Glutamatergic neuron (in vitro differentiated cells): ENCODE measurements at regions not wholly inside any gene's neighbourhood (a gene's known extent, or its start where the extent isn't known, plus 50 kb on each side); places are given as distances from the start of the nearest gene placed in this dataset.

Experiments used
- DNase-seq: peaks from one replicate; pipeline ENCODE4 v3.0.0; 2022
- H3K27ac Mint-ChIP-seq: one replicate; pipeline ENCODE4 v1.8.0; 2020; ENCODE audit warnings: mild to moderate bottlenecking, mixed read lengths, inconsistent platforms; ENCODE audit not compliant: unreplicated experiment
- H3K27me3 Mint-ChIP-seq: one replicate; pipeline ENCODE4 v1.8.0; 2020; ENCODE audit warnings: mild to moderate bottlenecking, moderate library complexity, mixed read lengths, inconsistent platforms; ENCODE audit not compliant: unreplicated experiment
- H3K36me3 Mint-ChIP-seq: one replicate; pipeline ENCODE4 v1.8.0; 2020; ENCODE audit warnings: mild to moderate bottlenecking, mixed read lengths, inconsistent platforms; ENCODE audit not compliant: unreplicated experiment
- H3K4me1 Mint-ChIP-seq: one replicate; pipeline ENCODE4 v1.8.0; 2020; ENCODE audit warnings: mild to moderate bottlenecking, low read depth, mixed read lengths, inconsistent platforms; ENCODE audit not compliant: unreplicated experiment
- H3K4me3 Mint-ChIP-seq: one replicate; pipeline ENCODE4 v1.8.0; 2020; ENCODE audit warnings: mild to moderate bottlenecking, mixed read lengths, inconsistent platforms; ENCODE audit not compliant: unreplicated experiment
- H3K9me3 Mint-ChIP-seq: one replicate; pipeline ENCODE4 v1.8.0; 2020; ENCODE audit warnings: mild to moderate bottlenecking, moderate library complexity, mixed read lengths, inconsistent platforms; ENCODE audit not compliant: unreplicated experiment
- TF ChIP-seq, protein P1 (sequence below): fragments of 200-600 bp; sonication (generic); IDR thresholded peaks from one replicate; pipeline ENCODE4 v1.5.0; 2021; ENCODE audit not compliant: partially characterized antibody, unreplicated experiment

- TF ChIP-seq, protein P1, sequence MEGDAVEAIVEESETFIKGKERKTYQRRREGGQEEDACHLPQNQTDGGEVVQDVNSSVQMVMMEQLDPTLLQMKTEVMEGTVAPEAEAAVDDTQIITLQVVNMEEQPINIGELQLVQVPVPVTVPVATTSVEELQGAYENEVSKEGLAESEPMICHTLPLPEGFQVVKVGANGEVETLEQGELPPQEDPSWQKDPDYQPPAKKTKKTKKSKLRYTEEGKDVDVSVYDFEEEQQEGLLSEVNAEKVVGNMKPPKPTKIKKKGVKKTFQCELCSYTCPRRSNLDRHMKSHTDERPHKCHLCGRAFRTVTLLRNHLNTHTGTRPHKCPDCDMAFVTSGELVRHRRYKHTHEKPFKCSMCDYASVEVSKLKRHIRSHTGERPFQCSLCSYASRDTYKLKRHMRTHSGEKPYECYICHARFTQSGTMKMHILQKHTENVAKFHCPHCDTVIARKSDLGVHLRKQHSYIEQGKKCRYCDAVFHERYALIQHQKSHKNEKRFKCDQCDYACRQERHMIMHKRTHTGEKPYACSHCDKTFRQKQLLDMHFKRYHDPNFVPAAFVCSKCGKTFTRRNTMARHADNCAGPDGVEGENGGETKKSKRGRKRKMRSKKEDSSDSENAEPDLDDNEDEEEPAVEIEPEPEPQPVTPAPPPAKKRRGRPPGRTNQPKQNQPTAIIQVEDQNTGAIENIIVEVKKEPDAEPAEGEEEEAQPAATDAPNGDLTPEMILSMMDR: no peak
- H3K27me3 Mint-ChIP-seq: no peaks in the 10 kb centered on the region
- no peak overlapping the region for H3K4me3 Mint-ChIP-seq
- no peaks in the 10 kb centered on the region for H3K9me3 Mint-ChIP-seq
- DNase-seq: no peak
- H3K4me1 Mint-ChIP-seq: peaks cover 11% of the 10 kb centered on the region
- peaks cover 6% of the 10 kb centered on the region for H3K36me3 Mint-ChIP-seq
- no peak overlapping the region for H3K27ac Mint-ChIP-seq
These were observed 91.7 kb upstream of the SLC35G4 start for GRCh38 chr18:11517704-11518103.

GRCh38 chr18:11516751-11517503 is 92.5 kb upstream of the SLC35G4 start:
- Mint-ChIP-seq H3K4me3 (no peak overlapping the region), H3K27me3 (no peaks in the 10 kb centered on the region), H3K36me3 (peaks cover 5% of the 10 kb centered on the region), H3K9me3 (no peaks in the 10 kb centered on the region), H3K27ac (no peak overlapping the region), H3K4me1 (peaks cover 11% of the 10 kb centered on the region)
- TF ChIP-seq, protein P1: no peak
- no peak for DNase-seq

GRCh38 chr18:11514267-11514666 is 95.1 kb upstream of the SLC35G4 start:
- H3K4me1 Mint-ChIP-seq: peaks cover 11% of the 10 kb centered on the region
- TF ChIP-seq, protein P1: no peak
- H3K36me3 Mint-ChIP-seq: no peaks in the 10 kb centered on the region
- no peaks in the 10 kb centered on the region for H3K27me3 Mint-ChIP-seq
- H3K9me3 Mint-ChIP-seq: no peaks in the 10 kb centered on the region
- no peak overlapping the region for H3K4me3 Mint-ChIP-seq
- no peak for DNase-seq
- H3K27ac Mint-ChIP-seq: no peak overlapping the region

DNA sequence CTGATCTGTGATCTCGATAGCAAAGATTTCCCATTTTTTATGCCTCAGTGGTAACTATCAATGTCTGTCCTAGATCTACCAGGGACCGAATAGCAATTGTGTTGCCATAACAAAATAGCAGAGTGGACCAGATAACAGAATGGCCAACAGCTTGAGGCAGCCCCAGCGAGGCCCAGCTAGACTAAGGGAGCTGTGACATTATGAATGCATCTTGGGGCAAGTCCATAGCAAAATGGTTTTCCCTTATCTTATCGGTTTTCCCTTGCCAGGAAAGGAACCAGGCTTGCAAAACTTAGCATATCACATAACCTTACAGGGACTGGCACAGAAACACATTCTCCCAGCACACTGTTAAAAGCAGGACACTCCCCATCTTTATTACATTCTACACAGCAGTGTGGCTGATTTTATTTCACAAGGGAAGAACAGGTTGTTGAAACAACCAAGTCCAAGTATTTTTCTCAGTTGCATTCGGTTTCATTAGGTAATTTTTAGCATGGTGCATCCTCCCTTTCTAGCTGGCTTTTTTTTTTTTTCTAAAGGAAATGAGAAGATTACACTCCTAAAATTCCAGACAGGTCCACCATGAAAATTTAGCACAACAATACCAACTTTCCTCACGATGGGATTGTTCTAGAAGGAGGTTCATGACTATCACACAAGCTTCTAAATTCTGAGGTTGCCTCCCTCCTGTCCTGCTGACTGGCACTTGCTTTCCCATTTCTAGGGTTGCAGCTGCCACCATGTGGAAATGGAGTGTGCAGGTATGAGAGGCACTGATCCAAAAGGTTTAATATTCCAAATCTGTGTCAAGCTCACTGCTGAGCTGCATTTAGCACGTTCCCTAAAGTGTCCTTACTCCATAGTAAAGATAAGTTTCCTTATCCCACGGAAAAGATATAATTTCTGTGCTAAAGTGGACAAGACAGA is 97.0 kb upstream of the SLC35G4 start:
- H3K9me3 Mint-ChIP-seq: no peaks in the 10 kb centered on the region
- H3K27ac Mint-ChIP-seq: no peak overlapping the region
- no peak for DNase-seq

More for the DNA sequence above, 97.0 kb upstream of the SLC35G4 start:
- TF ChIP-seq, protein P1: no peak
- H3K4me1 Mint-ChIP-seq: peaks cover 7% of the 10 kb centered on the region
- no peak overlapping the region for H3K4me3 Mint-ChIP-seq
- no peaks in the 10 kb centered on the region for H3K27me3 Mint-ChIP-seq
- no peaks in the 10 kb centered on the region for H3K36me3 Mint-ChIP-seq
